SK-N-SH (cell line): ENCODE measurements at regions not wholly inside any gene's neighbourhood (a gene's known extent, or its start where the extent isn't known, plus 50 kb on each side); places are given as distances from the start of the nearest gene placed in this dataset.

Experiments
- EZH2phosphoT487 ChIP-seq: fragments of 200-600 bp; sonication (generic); IDR thresholded peaks from 2 replicates; pipeline ENCODE4 v1.6.1; 2017; ENCODE audit warnings: low read depth, mixed run types, mild to moderate bottlenecking, antibody characterized with exemption, moderate library complexity, borderline replicate concordance
- MXI1 ChIP-seq: IDR thresholded peaks from 2 replicates; pipeline ENCODE4 v1.6.1; 2012; ENCODE audit warnings: mild to moderate bottlenecking, low read depth, low read length, improper control_type of control experiment
- NRF1 ChIP-seq: IDR thresholded peaks from 2 replicates; pipeline ENCODE4 v1.6.1; 2012; ENCODE audit warnings: low read depth, mild to moderate bottlenecking, low read length
- TF ChIP-seq, protein P1 (sequence below): fragments of 200-600 bp; sonication (generic); IDR thresholded peaks from 2 replicates; pipeline ENCODE4 v1.6.1; 2017; ENCODE audit warnings: antibody characterized with exemption, mild to moderate bottlenecking, moderate library complexity

- TF ChIP-seq EZH2phosphoT487 (no peak), MXI1 (no peak), NRF1 (no peak)
- TF ChIP-seq, protein P1, sequence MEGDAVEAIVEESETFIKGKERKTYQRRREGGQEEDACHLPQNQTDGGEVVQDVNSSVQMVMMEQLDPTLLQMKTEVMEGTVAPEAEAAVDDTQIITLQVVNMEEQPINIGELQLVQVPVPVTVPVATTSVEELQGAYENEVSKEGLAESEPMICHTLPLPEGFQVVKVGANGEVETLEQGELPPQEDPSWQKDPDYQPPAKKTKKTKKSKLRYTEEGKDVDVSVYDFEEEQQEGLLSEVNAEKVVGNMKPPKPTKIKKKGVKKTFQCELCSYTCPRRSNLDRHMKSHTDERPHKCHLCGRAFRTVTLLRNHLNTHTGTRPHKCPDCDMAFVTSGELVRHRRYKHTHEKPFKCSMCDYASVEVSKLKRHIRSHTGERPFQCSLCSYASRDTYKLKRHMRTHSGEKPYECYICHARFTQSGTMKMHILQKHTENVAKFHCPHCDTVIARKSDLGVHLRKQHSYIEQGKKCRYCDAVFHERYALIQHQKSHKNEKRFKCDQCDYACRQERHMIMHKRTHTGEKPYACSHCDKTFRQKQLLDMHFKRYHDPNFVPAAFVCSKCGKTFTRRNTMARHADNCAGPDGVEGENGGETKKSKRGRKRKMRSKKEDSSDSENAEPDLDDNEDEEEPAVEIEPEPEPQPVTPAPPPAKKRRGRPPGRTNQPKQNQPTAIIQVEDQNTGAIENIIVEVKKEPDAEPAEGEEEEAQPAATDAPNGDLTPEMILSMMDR = no peak
Observed at GRCh38 chr4:110770353-110770752, 147.5 kb upstream of the PITX2 start.
